Uterus (tissue), 2 donors: ENCODE measurements at regions not wholly inside any gene's neighbourhood (a gene's known extent, or its start where the extent isn't known, plus 50 kb on each side); places are given as distances from the start of the nearest gene placed in this dataset.

Experiments
- POLR2A ChIP-seq, 2 donors: fragments of 450-650 bp; IDR thresholded peaks; one replicate each; pipeline ENCODE4 v1.6.1; 2016; ENCODE audit warnings: antibody characterized with exemption in 2 of 2, mild to moderate bottlenecking in 1 of 2, moderate library complexity in 1 of 2
- TF ChIP-seq, protein P1 (sequence below), 4 experiments: fragments of 200-600 bp in 2 of 4; fragments of 450-650 bp in 2 of 4; sonication (generic) in 2 of 4; IDR thresholded peaks; one replicate each; pipeline ENCODE4 v1.5.1; 2016 to 2019; ENCODE audit warnings: antibody characterized with exemption in 4 of 4, mild to moderate bottlenecking in 2 of 4, moderate library complexity in 1 of 4

DNA sequence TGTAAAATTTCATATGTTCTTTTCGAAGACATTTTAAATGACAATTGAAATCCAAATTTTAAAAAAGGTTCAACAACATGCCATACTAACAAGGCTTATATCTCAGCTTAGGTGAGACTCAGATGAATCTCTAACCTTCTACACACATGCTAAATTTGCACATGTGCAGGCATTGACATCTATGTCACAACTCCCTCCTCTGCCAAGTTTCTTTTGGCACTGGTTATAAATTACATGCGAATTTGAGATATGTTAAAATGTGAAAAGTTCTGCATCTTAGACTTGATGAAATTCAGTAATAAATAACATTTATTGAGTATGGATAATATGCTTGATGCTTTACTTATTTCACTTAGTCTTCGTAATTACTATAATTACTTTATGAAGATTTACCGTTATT, 234.3 kb downstream of the TLE4 start:
- TF ChIP-seq, protein P1, sequence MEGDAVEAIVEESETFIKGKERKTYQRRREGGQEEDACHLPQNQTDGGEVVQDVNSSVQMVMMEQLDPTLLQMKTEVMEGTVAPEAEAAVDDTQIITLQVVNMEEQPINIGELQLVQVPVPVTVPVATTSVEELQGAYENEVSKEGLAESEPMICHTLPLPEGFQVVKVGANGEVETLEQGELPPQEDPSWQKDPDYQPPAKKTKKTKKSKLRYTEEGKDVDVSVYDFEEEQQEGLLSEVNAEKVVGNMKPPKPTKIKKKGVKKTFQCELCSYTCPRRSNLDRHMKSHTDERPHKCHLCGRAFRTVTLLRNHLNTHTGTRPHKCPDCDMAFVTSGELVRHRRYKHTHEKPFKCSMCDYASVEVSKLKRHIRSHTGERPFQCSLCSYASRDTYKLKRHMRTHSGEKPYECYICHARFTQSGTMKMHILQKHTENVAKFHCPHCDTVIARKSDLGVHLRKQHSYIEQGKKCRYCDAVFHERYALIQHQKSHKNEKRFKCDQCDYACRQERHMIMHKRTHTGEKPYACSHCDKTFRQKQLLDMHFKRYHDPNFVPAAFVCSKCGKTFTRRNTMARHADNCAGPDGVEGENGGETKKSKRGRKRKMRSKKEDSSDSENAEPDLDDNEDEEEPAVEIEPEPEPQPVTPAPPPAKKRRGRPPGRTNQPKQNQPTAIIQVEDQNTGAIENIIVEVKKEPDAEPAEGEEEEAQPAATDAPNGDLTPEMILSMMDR (IDR thresholded peaks at IDR 0.05) = no peak
- no peak for TF ChIP-seq POLR2A (IDR thresholded peaks at IDR 0.05)
